Astrocyte of the spinal cord (primary cell): ENCODE measurements at regions not wholly inside any gene's neighbourhood (a gene's known extent, or its start where the extent isn't known, plus 50 kb on each side); places are given as distances from the start of the nearest gene placed in this dataset.
A peak's percentile ranks its signal among the peaks of the same experiment; 100 is the strongest.

Source experiments
- DNase-seq: peaks from one replicate; pipeline ENCODE4 v3.0.0; 2011; ENCODE audit warnings: low read depth, low spot score
- H3K4me3 ChIP-seq: 2 replicates; pipeline ENCODE4 v1.5.1; 2011; ENCODE audit warnings: low read depth, mild to moderate bottlenecking, low read length, moderate library complexity
- in situ Hi-C: cut with HindIII; loops from 2 replicates; pipeline ENCODE4 v1.10.0; 2017; ENCODE audit warnings: low sequenced_read_pairs
- TF ChIP-seq, protein P1 (sequence below): IDR thresholded peaks from 2 replicates; pipeline ENCODE4 v1.5.1; 2012; ENCODE audit warnings: low read depth, mild to moderate bottlenecking, low read length, inconsistent platforms

DNA sequence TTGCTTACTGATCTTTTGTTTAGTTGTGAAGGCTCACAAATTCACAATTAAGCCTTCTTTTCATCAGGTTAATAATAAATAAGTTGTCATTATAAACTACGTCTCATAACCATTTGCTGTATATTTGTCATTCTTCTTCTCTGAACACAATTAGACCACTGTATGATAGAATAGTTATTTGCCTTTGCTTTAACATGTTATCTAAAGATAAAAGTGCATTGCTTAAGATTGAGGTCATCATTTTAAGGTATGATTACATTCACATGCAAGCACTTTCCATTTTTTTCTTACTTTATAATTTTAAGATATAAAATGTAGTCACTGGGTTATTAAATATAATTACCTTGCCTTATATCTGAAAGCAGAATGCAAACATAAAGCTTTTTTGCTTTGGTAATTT is 80.1 kb upstream of the GLS start:
- no peak overlapping the region for H3K4me3 ChIP-seq
- DNase-seq, result no peak
- in situ Hi-C loops, result no loop called here
- TF ChIP-seq, protein P1, sequence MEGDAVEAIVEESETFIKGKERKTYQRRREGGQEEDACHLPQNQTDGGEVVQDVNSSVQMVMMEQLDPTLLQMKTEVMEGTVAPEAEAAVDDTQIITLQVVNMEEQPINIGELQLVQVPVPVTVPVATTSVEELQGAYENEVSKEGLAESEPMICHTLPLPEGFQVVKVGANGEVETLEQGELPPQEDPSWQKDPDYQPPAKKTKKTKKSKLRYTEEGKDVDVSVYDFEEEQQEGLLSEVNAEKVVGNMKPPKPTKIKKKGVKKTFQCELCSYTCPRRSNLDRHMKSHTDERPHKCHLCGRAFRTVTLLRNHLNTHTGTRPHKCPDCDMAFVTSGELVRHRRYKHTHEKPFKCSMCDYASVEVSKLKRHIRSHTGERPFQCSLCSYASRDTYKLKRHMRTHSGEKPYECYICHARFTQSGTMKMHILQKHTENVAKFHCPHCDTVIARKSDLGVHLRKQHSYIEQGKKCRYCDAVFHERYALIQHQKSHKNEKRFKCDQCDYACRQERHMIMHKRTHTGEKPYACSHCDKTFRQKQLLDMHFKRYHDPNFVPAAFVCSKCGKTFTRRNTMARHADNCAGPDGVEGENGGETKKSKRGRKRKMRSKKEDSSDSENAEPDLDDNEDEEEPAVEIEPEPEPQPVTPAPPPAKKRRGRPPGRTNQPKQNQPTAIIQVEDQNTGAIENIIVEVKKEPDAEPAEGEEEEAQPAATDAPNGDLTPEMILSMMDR, result no peak

DNA sequence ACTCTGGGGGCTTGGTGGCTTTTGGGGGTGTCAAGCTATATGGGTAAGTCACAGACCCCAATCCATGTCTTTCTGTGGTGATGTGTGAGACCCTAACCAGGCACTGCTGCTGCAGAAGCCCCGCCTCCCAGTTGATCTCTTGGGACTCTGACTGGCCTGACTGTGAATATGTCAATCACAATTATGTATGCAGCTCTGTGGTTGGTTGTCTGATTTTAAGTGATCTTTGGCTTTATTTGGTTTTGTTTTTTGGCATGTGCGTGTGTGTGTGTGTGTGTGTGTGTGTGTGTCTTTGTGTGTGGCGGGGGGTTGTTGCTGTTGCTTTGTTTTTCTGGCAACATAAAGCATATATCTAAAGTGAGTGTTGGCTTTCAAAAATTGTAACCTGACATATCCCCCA is 78.5 kb upstream of the GLS start:
- no peak for DNase-seq
- in situ Hi-C loops, result no loop called here
- TF ChIP-seq, protein P1, result no peak
- no peak overlapping the region for H3K4me3 ChIP-seq

DNA sequence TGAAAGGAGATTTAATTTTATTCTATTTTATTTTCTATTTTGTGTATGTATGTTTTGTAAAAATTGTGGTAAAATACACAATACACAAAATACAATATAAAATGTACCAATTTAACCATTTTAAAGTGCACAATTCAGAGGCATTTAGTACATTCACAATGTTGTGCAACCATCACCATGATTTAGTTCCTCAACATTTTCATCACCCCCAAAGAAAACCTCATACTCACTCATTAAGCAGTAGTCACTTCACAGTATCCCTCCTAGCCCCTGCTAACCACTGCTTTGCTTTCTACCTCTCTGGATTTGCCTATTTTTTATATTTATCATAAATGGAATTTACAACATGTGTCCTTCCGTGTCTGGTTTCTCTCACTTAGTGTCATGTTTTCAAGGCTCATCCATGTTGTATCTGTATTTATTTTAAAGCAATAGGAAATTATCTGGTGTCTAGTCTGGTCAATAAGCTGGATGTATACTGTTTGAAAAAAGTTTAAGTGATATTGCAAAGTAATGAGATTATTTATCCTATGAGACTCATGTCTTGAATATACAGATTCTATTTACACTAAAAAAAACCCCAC is 77.9 kb upstream of the GLS start:
- TF ChIP-seq, protein P1, result no peak
- no peak overlapping the region for H3K4me3 ChIP-seq
- no peak for DNase-seq
- in situ Hi-C loops, result no loop called here

DNA sequence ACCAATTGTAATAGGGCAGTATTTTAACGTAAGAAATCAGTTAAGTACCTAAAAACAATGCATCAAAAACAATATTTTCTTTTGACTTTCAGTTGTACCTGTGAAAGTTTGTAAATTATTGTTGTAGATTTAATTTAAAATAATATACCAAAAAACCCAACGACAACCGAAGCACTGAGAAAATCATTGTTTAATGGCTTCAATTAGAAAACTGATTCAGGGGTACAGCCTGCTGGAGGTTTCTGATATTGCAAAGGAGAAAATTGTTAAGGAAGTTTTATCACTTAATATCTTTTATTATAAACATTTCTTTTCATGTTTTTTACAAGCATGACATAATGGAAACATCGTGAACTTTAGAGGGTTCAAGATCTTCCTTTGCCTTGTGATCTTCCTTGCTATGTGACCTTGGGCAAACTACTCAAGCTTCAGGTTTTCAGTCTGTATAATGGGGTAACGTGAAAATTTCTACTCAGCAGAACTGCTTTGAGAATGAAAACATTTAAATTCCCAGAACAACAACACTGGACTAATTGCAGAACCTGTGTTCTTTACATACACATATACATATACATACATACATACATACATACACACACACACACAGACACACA is 76.3 kb upstream of the GLS start:
- DNase-seq, result peak; percentile 36
- H3K4me3 ChIP-seq, result no peak overlapping the region
- in situ Hi-C loops, result no loop called here
- TF ChIP-seq, protein P1, result peak; percentile 60

DNA sequence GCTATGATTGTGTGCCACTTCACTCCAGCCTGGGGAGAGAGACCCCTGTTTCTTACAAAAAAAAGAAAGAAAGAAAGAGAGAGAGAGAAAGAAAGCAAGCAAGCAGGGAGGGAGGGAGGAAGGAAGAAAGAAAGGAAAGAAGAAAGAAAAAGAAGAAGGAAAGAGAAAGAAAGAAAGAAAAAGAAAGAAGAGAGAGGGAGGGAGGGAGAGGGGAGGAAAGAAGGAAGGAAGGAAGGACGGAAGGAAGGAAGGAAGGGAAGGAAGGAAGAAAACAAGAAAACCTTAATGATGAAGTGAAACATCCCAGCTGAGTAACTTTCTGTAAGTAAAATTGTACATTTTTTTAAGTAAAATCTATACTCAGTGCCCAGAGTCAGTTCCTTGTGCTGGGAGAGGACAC is 75.5 kb upstream of the GLS start:
- in situ Hi-C loops, result no loop called here
- no peak overlapping the region for H3K4me3 ChIP-seq
- TF ChIP-seq, protein P1, result no peak
- DNase-seq, result no peak

DNA sequence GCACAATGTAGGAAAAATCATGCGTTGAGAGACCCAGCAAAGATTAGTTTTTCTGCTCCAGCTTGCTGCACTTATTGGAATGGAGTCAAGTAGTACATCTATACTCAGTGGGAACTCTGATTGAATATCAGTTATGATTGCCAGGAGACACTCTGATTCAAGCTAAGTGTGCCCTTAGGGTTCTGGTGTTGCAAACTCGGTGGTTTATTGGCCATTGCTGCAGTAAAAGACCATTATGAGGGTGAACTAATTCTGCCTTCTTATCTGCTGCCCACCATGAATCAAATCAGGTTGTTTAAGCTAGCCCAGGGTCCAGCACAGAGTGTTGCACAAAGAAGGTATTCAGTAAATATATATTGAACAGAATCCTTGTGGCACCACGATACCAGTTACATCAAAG is 74.8 kb upstream of the GLS start:
- DNase-seq, result no peak
- in situ Hi-C loops, result no loop called here
- TF ChIP-seq, protein P1, result no peak
- no peak overlapping the region for H3K4me3 ChIP-seq

DNA sequence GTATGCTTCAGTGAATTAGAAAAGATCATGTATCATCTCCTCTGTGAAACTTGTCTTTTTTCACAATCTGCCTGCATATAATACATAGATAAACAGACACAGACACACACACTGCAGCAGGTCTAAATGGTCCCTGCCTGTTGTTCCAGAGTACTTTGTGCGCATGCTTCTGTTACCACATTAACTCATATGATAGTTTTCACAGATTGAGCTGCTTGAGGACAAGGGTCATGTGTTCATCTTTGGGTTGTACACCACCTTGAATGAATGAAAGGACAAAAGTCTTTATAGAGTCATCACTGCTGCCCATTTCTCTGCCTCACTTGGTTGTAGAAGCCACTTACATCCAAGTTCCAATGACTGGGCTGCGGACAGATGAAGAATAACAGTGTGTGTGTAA is 72.7 kb upstream of the GLS start:
- DNase-seq, result no peak
- H3K4me3 ChIP-seq, result no peak overlapping the region
- TF ChIP-seq, protein P1, result no peak
- in situ Hi-C loops, result no loop called here
